ENCODE measurements at regions not wholly inside any gene's neighbourhood (a gene's known extent, or its start where the extent isn't known, plus 50 kb on each side); places are given as distances from the start of the nearest gene placed in this dataset.

- DNase-seq (ENCODE audit: low spot score) = no peak
Measured at GRCh38 chr6:43919774-43920173, 149.8 kb downstream of the VEGFA start.

- no peak for DNase-seq (ENCODE audit: low spot score)
Measured at GRCh38 chr6:43917878-43918382, 147.9 kb downstream of the VEGFA start.

GRCh38 chr6:43916924-43917877 is 147.2 kb downstream of the VEGFA start:
- no peak for DNase-seq (ENCODE audit: low spot score)

- no peak for DNase-seq (ENCODE audit: low spot score)
Measured at GRCh38 chr6:43915986-43916923, 146.2 kb downstream of the VEGFA start.

- no peak for DNase-seq (ENCODE audit: low spot score)
Measured at GRCh38 chr6:43915208-43915869, 145.3 kb downstream of the VEGFA start.

GRCh38 chr6:43914272-43915147 is 144.5 kb downstream of the VEGFA start:
- no peak for DNase-seq (ENCODE audit: low spot score)

- no peak for DNase-seq (ENCODE audit: low spot score)
Measured at GRCh38 chr6:43913375-43914271, 143.6 kb downstream of the VEGFA start.

GRCh38 chr6:43912598-43913371 is 142.8 kb downstream of the VEGFA start:
- no peak for DNase-seq (ENCODE audit: low spot score)

- no peak for DNase-seq (ENCODE audit: low spot score)
Measured at GRCh38 chr6:43912116-43912577, 142.1 kb downstream of the VEGFA start.

- no peak for DNase-seq (ENCODE audit: low spot score)
Measured at GRCh38 chr6:43911354-43912115, 141.5 kb downstream of the VEGFA start.

GRCh38 chr6:43910638-43911353 is 140.8 kb downstream of the VEGFA start:
- DNase-seq (ENCODE audit: low spot score) = no peak

- DNase-seq (ENCODE audit: low spot score) = no peak
Measured at GRCh38 chr6:43910149-43910637, 140.2 kb downstream of the VEGFA start.

GRCh38 chr6:43909474-43910148 is 139.6 kb downstream of the VEGFA start:
- DNase-seq (ENCODE audit: low spot score) = no peak

- DNase-seq (ENCODE audit: low spot score) = no peak
Measured at GRCh38 chr6:43907789-43908472, 137.9 kb downstream of the VEGFA start.

- DNase-seq (ENCODE audit: low spot score) = no peak
Measured at GRCh38 chr6:43907312-43907711, 137.3 kb downstream of the VEGFA start.

Measured in cerebellar cortex (tissue), 1 donor.